Sigmoid colon (tissue), 4 donors: ENCODE measurements at regions not wholly inside any gene's neighbourhood (a gene's known extent, or its start where the extent isn't known, plus 50 kb on each side); places are given as distances from the start of the nearest gene placed in this dataset.

Source experiments
- EP300 ChIP-seq, 4 donors: sonication (generic); formaldehyde crosslinking; IDR thresholded peaks; one replicate each; pipeline ENCODE4 v1.6.1; 2017; ENCODE audit warnings: antibody characterized with exemption in 4 of 4
- TF ChIP-seq, protein P1 (sequence below), 4 experiments: fragments of 450-650 bp in 3 of 4; fragments of 200-600 bp in 1 of 4; IDR thresholded peaks; one replicate each; pipeline ENCODE4 v1.5.1; 2016 to 2019; ENCODE audit warnings: antibody characterized with exemption in 4 of 4, mild to moderate bottlenecking in 3 of 4, moderate library complexity in 2 of 4

- TF ChIP-seq, protein P1, sequence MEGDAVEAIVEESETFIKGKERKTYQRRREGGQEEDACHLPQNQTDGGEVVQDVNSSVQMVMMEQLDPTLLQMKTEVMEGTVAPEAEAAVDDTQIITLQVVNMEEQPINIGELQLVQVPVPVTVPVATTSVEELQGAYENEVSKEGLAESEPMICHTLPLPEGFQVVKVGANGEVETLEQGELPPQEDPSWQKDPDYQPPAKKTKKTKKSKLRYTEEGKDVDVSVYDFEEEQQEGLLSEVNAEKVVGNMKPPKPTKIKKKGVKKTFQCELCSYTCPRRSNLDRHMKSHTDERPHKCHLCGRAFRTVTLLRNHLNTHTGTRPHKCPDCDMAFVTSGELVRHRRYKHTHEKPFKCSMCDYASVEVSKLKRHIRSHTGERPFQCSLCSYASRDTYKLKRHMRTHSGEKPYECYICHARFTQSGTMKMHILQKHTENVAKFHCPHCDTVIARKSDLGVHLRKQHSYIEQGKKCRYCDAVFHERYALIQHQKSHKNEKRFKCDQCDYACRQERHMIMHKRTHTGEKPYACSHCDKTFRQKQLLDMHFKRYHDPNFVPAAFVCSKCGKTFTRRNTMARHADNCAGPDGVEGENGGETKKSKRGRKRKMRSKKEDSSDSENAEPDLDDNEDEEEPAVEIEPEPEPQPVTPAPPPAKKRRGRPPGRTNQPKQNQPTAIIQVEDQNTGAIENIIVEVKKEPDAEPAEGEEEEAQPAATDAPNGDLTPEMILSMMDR (IDR thresholded peaks at IDR 0.05), result no peak
- TF ChIP-seq EP300 (IDR thresholded peaks at IDR 0.05), result no peak
Observed at GRCh38 chr3:46116996-46117395, 89.7 kb upstream of the XCR1 start.
